Transverse colon (tissue), 4 donors: ENCODE measurements at regions not wholly inside any gene's neighbourhood (a gene's known extent, or its start where the extent isn't known, plus 50 kb on each side); places are given as distances from the start of the nearest gene placed in this dataset.

Experiments used
- POLR2AphosphoS5 ChIP-seq, 3 donors: sonication (generic); formaldehyde crosslinking; IDR thresholded peaks; one replicate each; pipeline ENCODE4 v1.6.1; 2016; ENCODE audit warnings: antibody characterized with exemption in 3 of 3
- TF ChIP-seq, protein P1 (sequence below), 5 experiments: fragments of 200-600 bp in 3 of 5; fragments of 450-650 bp in 2 of 5; sonication (generic) in 3 of 5; IDR thresholded peaks; 1 replicate in 2 of 5; 2 replicates in 3 of 5; pipeline ENCODE4 v1.5.1; 2016 to 2017; ENCODE audit warnings: antibody characterized with exemption in 5 of 5, inconsistent platforms in 3 of 5, mild to moderate bottlenecking in 2 of 5, moderate library complexity in 1 of 5

DNA sequence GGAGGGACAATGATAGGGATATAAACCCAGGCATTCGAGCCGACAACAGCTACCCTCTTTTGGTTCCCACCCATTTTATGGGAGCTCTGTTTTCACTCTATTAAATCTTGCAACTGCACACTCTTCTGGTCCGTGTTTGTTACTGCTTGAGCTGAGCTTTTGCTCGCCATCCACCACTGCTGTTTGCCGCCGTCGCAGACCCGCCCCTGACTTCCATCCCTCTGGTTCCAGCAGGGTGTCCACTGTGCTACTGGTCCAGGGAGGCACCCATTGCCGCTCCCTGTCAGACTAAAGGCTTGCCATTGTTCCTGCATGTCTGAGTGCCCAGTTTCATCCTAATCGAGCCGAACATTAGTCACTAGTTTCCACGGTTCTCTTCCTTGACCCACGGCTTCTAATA is 1170.5 kb upstream of the PABPC4L start:
- TF ChIP-seq, protein P1, sequence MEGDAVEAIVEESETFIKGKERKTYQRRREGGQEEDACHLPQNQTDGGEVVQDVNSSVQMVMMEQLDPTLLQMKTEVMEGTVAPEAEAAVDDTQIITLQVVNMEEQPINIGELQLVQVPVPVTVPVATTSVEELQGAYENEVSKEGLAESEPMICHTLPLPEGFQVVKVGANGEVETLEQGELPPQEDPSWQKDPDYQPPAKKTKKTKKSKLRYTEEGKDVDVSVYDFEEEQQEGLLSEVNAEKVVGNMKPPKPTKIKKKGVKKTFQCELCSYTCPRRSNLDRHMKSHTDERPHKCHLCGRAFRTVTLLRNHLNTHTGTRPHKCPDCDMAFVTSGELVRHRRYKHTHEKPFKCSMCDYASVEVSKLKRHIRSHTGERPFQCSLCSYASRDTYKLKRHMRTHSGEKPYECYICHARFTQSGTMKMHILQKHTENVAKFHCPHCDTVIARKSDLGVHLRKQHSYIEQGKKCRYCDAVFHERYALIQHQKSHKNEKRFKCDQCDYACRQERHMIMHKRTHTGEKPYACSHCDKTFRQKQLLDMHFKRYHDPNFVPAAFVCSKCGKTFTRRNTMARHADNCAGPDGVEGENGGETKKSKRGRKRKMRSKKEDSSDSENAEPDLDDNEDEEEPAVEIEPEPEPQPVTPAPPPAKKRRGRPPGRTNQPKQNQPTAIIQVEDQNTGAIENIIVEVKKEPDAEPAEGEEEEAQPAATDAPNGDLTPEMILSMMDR (IDR thresholded peaks at IDR 0.05) = no peak
- no peak for TF ChIP-seq POLR2AphosphoS5 (IDR thresholded peaks at IDR 0.05)
